Natural killer cell (primary cell): ENCODE measurements at regions not wholly inside any gene's neighbourhood (a gene's known extent, or its start where the extent isn't known, plus 50 kb on each side); places are given as distances from the start of the nearest gene placed in this dataset.

Source experiments
- ATAC-seq, 3 donors: fragments of 150-1000 bp in 2 of 3; fragments of 200-7000 bp in 1 of 3; cut with Tn5 transposase; 1 replicate in 1 of 3; 2 replicates in 2 of 3; pipeline ENCODE4 v1.10.0; 2021; ENCODE audit warnings: mild to moderate bottlenecking in 2 of 3, moderate library complexity in 2 of 3
- DNase-seq, 2 donors: peaks; one replicate each; pipeline versions ENCODE4 v3.0.0 to v3.0.0-alpha.2; 2013 to 2021; ENCODE audit warnings: mixed read lengths in 1 of 2
- H3K27ac ChIP-seq: one replicate; pipeline ENCODE4 v1.5.1; 2013; ENCODE audit warnings: mild to moderate bottlenecking, low read length
- H3K27me3 ChIP-seq: one replicate; pipeline ENCODE4 v1.6.1; 2013; ENCODE audit warnings: low read length; ENCODE audit not compliant: control insufficient read depth, insufficient read depth
- H3K36me3 ChIP-seq: one replicate; pipeline ENCODE4 v1.6.1; 2013; ENCODE audit warnings: low read length; ENCODE audit not compliant: control insufficient read depth, insufficient read depth
- H3K4me1 ChIP-seq: one replicate; pipeline ENCODE4 v1.6.1; 2013; ENCODE audit warnings: low read length; ENCODE audit not compliant: control insufficient read depth, insufficient read depth
- H3K4me3 ChIP-seq: one replicate; pipeline ENCODE4 v1.5.1; 2013; ENCODE audit warnings: low read length
- H3K9me3 ChIP-seq: one replicate; pipeline ENCODE4 v1.6.1; 2013; ENCODE audit warnings: low read length; ENCODE audit not compliant: control insufficient read depth, insufficient read depth
- H3K27ac Mint-ChIP-seq, 2 donors: one replicate each; pipeline ENCODE4 v1.8.0; 2022; ENCODE audit warnings: mild to moderate bottlenecking in 2 of 2, mixed read lengths in 2 of 2, moderate library complexity in 1 of 2
- H3K27me3 Mint-ChIP-seq, 2 donors: one replicate each; pipeline ENCODE4 v1.8.0; 2022; ENCODE audit warnings: low read depth in 2 of 2, mixed read lengths in 2 of 2
- H3K36me3 Mint-ChIP-seq: one replicate; pipeline ENCODE4 v1.8.0; 2022; ENCODE audit warnings: mixed read lengths
- H3K4me1 Mint-ChIP-seq, 2 donors: one replicate each; pipeline ENCODE4 v1.8.0; 2022; ENCODE audit warnings: mixed read lengths in 2 of 2
- H3K4me3 Mint-ChIP-seq: one replicate; pipeline ENCODE4 v1.8.0; 2022; ENCODE audit warnings: mild to moderate bottlenecking, moderate library complexity, mixed read lengths
- H3K9me3 Mint-ChIP-seq, 2 donors: one replicate each; pipeline ENCODE4 v1.8.0; 2022; ENCODE audit warnings: mixed read lengths in 2 of 2
- WGBS: methylation state at CpG from one replicate; pipeline ENCODE4 v1.1.7; 2013; ENCODE audit warnings: missing lambda C conversion rate; ENCODE audit not compliant: insufficient coverage; 5-methylcytosine and 5-hydroxymethylcytosine counted together
- intact Hi-C: fragments of 100-400 bp; cut with micrococcal nuclease; formaldehyde crosslinking; loops from one replicate; pipeline ENCODE4 v1.14.2; 2022
- TF ChIP-seq, protein P1 (sequence below): fragments of 200-600 bp; IDR thresholded peaks from one replicate; pipeline ENCODE4 v1.8.0; 2022; ENCODE audit warnings: antibody characterized with exemption

DNA sequence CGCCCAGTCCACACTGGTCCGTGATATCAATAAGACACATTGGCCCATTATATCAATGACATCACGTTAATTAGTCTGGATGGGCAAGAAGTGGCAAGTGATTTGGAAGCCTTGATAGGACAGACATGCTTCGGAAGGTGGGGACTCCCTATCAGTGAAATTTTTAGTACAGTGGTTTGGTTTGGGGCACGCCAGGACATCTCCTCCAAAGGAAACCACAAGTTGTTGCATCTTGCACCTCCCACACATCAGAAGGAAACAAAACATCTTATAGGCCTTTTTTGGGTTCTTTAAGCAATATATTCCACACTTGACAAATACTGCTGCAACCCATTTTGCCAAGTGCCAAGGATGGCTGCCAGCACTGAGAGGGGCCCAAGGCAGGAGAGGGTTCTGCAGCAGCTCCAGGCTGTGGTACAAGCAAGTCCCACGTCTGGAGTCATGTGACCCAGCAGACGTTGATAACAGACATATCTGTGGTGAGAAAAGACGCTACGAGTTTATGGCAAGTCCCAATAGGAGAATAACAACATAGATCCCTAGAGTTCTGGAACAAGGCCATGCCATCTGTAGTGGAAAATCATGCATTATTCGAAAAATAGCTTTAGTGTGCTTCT, 95.3 kb upstream of the DISP3 start:
- Mint-ChIP-seq H3K9me3 (no peaks in the 10 kb centered on the region), H3K4me3 (peak overlapping the region; percentile 43), H3K27me3 (peaks cover 11 to 17% of the 10 kb centered on the region in 2 donors), H3K27ac (peak overlapping the region in 1 of 2 donors; percentile 14), H3K36me3 (no peaks in the 10 kb centered on the region), H3K4me1 (peaks cover 13 to 15% of the 10 kb centered on the region in 2 donors)
- TF ChIP-seq, protein P1, sequence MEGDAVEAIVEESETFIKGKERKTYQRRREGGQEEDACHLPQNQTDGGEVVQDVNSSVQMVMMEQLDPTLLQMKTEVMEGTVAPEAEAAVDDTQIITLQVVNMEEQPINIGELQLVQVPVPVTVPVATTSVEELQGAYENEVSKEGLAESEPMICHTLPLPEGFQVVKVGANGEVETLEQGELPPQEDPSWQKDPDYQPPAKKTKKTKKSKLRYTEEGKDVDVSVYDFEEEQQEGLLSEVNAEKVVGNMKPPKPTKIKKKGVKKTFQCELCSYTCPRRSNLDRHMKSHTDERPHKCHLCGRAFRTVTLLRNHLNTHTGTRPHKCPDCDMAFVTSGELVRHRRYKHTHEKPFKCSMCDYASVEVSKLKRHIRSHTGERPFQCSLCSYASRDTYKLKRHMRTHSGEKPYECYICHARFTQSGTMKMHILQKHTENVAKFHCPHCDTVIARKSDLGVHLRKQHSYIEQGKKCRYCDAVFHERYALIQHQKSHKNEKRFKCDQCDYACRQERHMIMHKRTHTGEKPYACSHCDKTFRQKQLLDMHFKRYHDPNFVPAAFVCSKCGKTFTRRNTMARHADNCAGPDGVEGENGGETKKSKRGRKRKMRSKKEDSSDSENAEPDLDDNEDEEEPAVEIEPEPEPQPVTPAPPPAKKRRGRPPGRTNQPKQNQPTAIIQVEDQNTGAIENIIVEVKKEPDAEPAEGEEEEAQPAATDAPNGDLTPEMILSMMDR, result no peak
- no peaks in the 10 kb centered on the region for H3K27me3 ChIP-seq
- peak in 2 of 3 donors; percentile 38 to 68 for ATAC-seq
- intact Hi-C loops, result no loop called here
- H3K36me3 ChIP-seq, result no peaks in the 10 kb centered on the region
- no peak overlapping the region for H3K4me3 ChIP-seq
- DNase-seq, result peak in 1 of 2 donors; percentile 33
- H3K27ac ChIP-seq, result no peak overlapping the region
- peaks cover 16% of the 10 kb centered on the region for H3K4me1 ChIP-seq
- WGBS, result 39% methylated on average over 9 of the region's 10 CpGs
- no peaks in the 10 kb centered on the region for H3K9me3 ChIP-seq

DNA sequence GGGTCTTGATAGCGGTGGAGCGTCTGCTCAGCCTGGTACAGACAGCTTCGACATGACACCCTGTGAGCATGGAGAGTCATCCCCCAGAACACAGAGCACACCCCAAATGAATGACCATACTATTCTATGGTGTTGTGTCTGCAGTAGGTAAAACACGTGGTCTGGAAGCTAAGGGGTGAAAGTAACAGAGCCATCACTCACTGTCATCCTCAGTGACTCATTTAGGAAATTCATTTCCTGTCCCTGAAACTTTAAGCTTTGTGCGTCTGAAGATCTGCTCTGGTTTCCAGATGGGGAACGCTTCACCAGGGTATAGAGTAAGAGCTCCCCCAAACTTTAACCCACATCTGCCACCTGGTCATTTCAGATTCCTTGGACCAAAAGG, 94.8 kb upstream of the DISP3 start:
- H3K27me3 Mint-ChIP-seq, result peaks cover 11 to 17% of the 10 kb centered on the region in 2 donors
- WGBS, result 25% methylated on average over 4 of the region's 6 CpGs
- H3K9me3 ChIP-seq, result no peaks in the 10 kb centered on the region
- H3K4me1 Mint-ChIP-seq, result peaks cover 13 to 15% of the 10 kb centered on the region in 2 donors
- H3K27ac Mint-ChIP-seq, result peak overlapping the region in 1 of 2 donors; percentile 9
- no peaks in the 10 kb centered on the region for H3K9me3 Mint-ChIP-seq
- ATAC-seq, result peak in 2 of 3 donors; percentile 62 to 79
- no peaks in the 10 kb centered on the region for H3K36me3 ChIP-seq
- DNase-seq, result no peak
- peaks cover 16% of the 10 kb centered on the region for H3K4me1 ChIP-seq
- H3K27me3 ChIP-seq, result no peaks in the 10 kb centered on the region
- H3K27ac ChIP-seq, result no peak overlapping the region
- TF ChIP-seq, protein P1, result no peak
- no peaks in the 10 kb centered on the region for H3K36me3 Mint-ChIP-seq
- peak overlapping the region; percentile 43 for H3K4me3 Mint-ChIP-seq
- intact Hi-C loops, result no loop called here
- H3K4me3 ChIP-seq, result no peak overlapping the region

DNA sequence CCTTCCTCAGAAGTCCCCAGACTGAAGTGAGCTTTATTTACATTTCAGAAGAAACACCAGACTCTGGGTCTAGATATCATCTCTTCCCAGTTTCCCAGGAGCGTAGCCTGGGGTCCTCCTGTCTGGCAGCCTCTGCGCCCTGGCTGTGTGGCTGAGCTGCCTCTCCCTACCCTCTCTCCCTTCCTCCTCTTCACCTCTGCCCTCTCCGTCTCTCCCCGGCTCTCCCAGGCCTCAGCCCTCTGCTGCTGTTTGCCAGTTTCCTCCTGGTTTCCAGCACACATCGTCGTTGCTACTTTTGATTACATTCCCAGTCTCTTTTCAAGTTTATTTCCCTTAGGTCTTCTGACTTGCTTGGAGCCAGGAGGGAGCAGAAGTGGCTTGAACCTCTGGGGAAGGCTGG, 91.1 kb upstream of the DISP3 start:
- no peaks in the 10 kb centered on the region for H3K9me3 Mint-ChIP-seq
- Histone ChIP-seq H3K27me3 (no peaks in the 10 kb centered on the region), H3K9me3 (no peaks in the 10 kb centered on the region), H3K4me1 (peaks cover 16% of the 10 kb centered on the region), H3K27ac (no peak overlapping the region), H3K4me3 (no peak overlapping the region), H3K36me3 (no peaks in the 10 kb centered on the region)
- DNase-seq (no peak), ATAC-seq (no peak)
- WGBS, result 63% methylated on average over 6 of the region's 6 CpGs
- no peak overlapping the region for H3K4me3 Mint-ChIP-seq
- H3K27ac Mint-ChIP-seq, result no peak overlapping the region
- peaks cover 10 to 18% of the 10 kb centered on the region in 2 donors for H3K27me3 Mint-ChIP-seq
- intact Hi-C loops, result no loop called here
- no peaks in the 10 kb centered on the region for H3K36me3 Mint-ChIP-seq
- peaks cover 13 to 15% of the 10 kb centered on the region in 2 donors for H3K4me1 Mint-ChIP-seq
- TF ChIP-seq, protein P1, result no peak

DNA sequence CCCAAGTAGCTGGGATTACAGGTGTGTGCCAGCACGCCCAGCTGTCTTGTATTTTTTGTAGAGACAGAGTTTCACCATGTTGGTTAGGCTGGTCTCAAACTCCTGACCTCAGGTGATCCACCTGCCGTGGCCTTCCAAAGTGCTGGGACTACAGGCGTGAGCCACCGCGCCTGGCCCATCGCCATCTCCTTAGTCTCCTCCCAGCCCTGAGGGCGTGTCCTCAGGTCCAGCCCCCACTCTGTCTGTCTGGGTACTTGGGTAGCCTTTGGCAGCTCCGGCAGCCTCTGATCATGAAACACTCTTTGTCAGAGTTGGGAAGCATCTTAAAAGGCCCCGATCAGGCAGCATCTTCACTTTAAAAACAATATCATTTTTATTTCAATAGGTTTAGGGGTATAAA, 90.3 kb upstream of the DISP3 start:
- Mint-ChIP-seq H3K36me3 (no peaks in the 10 kb centered on the region), H3K4me1 (peaks cover 9 to 10% of the 10 kb centered on the region in 2 donors), H3K27ac (no peak overlapping the region), H3K27me3 (peaks cover 10 to 23% of the 10 kb centered on the region in 2 donors), H3K9me3 (no peaks in the 10 kb centered on the region), H3K4me3 (no peak overlapping the region)
- WGBS, result 75% methylated on average over 8 of the region's 9 CpGs
- Histone ChIP-seq H3K36me3 (no peaks in the 10 kb centered on the region), H3K4me1 (peaks cover 10% of the 10 kb centered on the region), H3K4me3 (no peak overlapping the region), H3K27ac (no peak overlapping the region), H3K27me3 (no peaks in the 10 kb centered on the region), H3K9me3 (no peaks in the 10 kb centered on the region)
- no peak for DNase-seq
- TF ChIP-seq, protein P1, result no peak
- no peak for ATAC-seq
- intact Hi-C loops, result no loop called here
